AG10803 (cell line): ENCODE measurements at regions not wholly inside any gene's neighbourhood (a gene's known extent, or its start where the extent isn't known, plus 50 kb on each side); places are given as distances from the start of the nearest gene placed in this dataset.

Experiments used
- DNase-seq: peaks from one replicate; pipeline ENCODE4 v3.0.0; 2010; ENCODE audit warnings: low read depth
- H3K4me3 ChIP-seq: 2 replicates; pipeline ENCODE4 v1.5.1; 2011; ENCODE audit warnings: mild to moderate bottlenecking, low read length, control low read depth
- TF ChIP-seq, protein P1 (sequence below): conservative IDR thresholded peaks from 2 replicates; pipeline ENCODE4 v1.5.1; 2011; ENCODE audit warnings: mild to moderate bottlenecking, low read length, control low read depth, inconsistent platforms

DNA sequence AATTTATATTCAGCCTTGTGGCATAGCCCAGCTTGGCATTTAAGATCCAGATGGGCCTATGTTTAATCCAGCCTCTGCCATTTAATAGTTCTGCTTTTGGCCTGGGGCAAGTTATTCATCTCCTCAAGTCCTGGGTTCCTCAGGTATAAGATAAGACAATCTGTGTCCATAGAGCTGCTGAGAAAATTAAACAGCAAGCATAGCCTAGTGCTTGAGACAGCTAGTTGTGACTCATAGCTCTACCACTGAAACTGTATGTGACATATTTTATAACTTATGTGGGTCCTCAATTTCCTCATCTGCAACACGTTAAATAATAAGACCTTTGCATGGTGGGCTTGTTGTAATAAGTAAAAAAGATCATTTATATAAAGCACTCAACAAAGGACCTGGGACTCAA is 53.3 kb upstream of the ATP10B start:
- no peak overlapping the region for H3K4me3 ChIP-seq
- no peak for DNase-seq
- TF ChIP-seq, protein P1, sequence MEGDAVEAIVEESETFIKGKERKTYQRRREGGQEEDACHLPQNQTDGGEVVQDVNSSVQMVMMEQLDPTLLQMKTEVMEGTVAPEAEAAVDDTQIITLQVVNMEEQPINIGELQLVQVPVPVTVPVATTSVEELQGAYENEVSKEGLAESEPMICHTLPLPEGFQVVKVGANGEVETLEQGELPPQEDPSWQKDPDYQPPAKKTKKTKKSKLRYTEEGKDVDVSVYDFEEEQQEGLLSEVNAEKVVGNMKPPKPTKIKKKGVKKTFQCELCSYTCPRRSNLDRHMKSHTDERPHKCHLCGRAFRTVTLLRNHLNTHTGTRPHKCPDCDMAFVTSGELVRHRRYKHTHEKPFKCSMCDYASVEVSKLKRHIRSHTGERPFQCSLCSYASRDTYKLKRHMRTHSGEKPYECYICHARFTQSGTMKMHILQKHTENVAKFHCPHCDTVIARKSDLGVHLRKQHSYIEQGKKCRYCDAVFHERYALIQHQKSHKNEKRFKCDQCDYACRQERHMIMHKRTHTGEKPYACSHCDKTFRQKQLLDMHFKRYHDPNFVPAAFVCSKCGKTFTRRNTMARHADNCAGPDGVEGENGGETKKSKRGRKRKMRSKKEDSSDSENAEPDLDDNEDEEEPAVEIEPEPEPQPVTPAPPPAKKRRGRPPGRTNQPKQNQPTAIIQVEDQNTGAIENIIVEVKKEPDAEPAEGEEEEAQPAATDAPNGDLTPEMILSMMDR = no peak

- no peak overlapping the region for H3K4me3 ChIP-seq
- no peak for DNase-seq
- TF ChIP-seq, protein P1 = no peak
Observed at GRCh38 chr5:160904591-160904990, 52.6 kb upstream of the ATP10B start.

DNA sequence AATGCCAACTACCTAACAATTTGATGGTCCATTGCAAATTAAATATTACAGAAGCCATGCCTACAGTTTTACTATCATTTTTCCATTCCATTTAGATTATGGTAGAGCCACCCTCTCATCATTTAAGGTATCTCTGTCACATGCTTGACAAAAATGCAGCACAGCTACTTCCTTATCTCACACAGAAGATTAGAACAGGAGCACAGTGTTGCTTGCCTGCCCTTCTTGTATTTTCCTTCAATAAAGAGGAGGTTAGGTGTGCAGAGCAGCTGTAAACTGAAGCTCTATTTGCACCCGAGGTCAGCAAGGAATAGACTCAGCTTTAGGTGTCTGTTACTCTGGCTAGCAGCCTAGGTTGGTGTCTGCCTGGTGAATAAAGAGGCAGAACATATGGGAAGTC is 51.5 kb upstream of the ATP10B start:
- no peak for DNase-seq

GRCh38 chr5:160903076-160903475 is 51.1 kb upstream of the ATP10B start:
- TF ChIP-seq, protein P1 = no peak
- no peak for DNase-seq
- H3K4me3 ChIP-seq = no peak overlapping the region

More for the DNA sequence above, 51.5 kb upstream of the ATP10B start:
- no peak overlapping the region for H3K4me3 ChIP-seq
- TF ChIP-seq, protein P1 = no peak
